HG02759 (cell line): ENCODE measurements at regions not wholly inside any gene's neighbourhood (a gene's known extent, or its start where the extent isn't known, plus 50 kb on each side); places are given as distances from the start of the nearest gene placed in this dataset.
A peak's percentile ranks its signal among the peaks of the same experiment; 100 is the strongest.

Experiments
- ATAC-seq: cut with Tn5 transposase; IDR thresholded peaks from one replicate; pipeline ENCODE4 v1.9.1; 2021; ENCODE audit warnings: mild to moderate bottlenecking, moderate library complexity; ENCODE audit not compliant: unreplicated experiment

- no peak for ATAC-seq
Measured at GRCh38 chr2:103103678-103104077, 341.8 kb downstream of the TMEM182 start.

DNA sequence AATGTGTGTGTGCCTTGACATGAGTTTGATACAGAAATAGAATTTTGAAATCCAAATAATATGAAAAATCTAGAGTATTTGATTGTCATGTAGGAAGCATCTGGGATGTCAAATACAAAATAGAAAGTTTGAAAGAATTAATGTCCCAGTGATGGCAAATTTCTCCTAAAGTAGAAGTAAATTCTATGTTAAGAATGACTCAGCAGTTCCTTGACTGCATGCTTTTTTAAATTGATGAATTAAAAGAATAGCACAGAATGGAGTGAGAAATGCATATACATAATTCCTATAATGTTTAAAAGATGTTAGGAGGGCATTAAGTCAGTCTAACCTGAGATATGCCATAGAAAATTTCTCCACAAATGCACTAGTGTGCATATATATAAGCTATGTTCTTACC, 357.5 kb downstream of the TMEM182 start:
- ATAC-seq, result no peak

DNA sequence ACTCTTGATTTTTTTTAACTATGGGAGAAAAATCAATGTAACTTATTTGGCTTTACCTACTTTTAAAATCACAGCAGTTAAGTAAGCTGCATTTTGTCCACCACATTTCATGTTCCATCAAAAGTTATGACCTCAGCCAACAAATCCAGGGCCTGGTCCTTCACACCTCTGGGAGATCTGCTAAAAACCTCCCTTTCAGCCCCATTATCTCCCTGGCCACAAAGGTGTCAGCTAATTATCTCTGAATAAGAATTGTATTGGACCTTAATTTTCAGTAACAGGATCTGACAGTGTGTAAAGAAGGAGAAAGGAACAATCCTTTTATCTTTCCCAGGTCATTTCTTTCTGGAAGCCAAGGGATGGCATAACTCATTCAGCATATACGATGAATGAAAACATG, 359.3 kb downstream of the TMEM182 start:
- ATAC-seq, result no peak

- no peak for ATAC-seq
Measured at GRCh38 chr2:103123516-103123915, 361.7 kb downstream of the TMEM182 start.

DNA sequence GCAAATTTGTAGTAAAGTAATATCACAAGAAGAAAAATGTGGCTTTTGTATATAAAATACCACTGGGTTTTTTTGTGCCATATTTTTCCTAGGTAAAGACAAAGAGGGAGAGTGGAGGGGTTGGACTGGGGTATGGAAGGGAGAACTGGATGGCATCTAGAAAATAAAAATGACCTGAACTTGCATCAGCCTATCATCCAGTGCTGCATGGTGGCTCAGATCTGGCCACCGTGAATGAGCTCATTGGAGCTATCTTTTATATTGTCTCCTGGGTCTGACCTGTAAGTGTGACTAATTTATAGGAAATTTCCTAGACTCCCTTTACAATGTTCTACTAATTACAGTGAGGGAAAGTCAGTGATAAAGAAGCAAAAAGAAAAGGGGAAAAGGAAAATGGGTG, 369.0 kb downstream of the TMEM182 start:
- ATAC-seq, result no peak

GRCh38 chr2:103132536-103133217, 370.8 kb downstream of the TMEM182 start:
- ATAC-seq, result peak; percentile 78

GRCh38 chr2:103135679-103136078, 373.8 kb downstream of the TMEM182 start:
- ATAC-seq, result no peak

DNA sequence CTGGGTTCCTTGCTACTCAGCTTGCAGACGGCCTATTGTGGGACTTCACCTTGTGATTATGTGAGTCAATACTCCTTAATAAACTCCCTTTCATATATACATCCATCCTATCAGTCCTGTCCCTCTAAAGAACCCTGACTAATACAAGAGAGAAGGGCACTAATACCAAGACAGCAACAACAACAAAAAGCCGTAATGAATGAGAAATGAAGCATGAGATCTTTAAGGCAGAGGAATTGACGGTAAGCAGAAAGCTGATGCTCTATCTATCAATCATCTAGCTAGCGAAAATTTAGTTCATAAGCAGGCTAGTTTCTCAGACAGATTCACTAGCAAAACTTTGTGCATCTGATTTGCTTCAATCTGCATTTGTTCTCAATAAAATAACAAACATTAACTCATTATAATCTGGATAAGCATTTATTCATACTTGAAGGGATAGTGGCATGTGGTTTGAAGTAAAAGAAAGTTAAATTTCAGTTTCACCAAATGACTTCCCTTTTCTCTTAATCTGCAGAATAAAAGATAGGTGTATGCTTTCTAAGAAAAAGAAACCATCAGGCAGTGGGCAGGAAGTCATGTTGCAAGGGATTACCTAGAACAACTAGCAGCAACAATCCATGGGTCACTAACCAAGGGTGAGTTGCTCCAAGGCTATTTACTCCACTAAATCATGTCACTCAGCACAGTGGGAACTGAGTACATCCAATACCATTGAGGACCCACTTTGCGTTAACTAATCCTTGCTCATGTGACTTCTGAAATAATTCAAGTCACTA, 376.5 kb downstream of the TMEM182 start:
- ATAC-seq, result no peak

- ATAC-seq, result no peak
Measured at GRCh38 chr2:103139628-103140268, 377.9 kb downstream of the TMEM182 start.

- ATAC-seq, result no peak
Measured at GRCh38 chr2:103144837-103145236, 383.0 kb downstream of the TMEM182 start.

DNA sequence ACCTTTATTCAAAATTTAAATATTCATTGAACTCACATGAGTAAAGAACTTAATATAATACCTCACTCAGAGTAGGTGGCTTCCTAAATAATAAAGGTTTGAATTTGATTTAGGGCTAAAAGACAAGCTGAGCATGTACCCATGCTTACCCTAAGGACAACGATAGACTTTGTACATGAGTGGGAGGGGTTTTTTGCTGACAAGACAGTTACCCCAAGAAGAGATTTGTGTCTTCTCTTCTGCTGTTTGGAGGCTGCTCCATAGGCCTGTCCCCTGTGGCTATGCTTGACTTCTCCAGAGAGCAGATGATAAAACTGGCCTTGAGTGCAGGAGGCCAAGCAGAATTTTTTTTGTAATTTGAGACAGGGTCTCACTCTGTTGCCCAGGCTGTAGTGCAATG, 383.9 kb downstream of the TMEM182 start:
- no peak for ATAC-seq

DNA sequence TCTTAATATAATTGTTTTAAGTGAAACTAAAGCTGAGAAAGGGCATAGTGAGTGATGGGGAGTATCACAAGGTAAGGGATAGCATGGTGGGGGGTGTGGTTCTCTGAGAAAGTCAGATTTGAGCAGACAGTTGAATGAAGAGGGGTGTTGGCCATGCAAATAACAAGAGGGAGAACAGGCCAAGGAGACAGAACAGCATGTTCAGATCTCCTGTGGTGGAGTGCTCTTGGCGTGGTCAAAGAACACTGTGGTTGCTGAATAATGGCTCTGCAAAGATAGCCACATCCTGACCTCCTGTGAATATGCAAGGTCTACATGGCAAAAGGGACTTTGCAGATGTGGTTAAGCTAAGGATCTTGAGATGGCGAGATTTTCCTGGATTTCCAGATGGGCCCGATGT, 389.2 kb downstream of the TMEM182 start:
- no peak for ATAC-seq

DNA sequence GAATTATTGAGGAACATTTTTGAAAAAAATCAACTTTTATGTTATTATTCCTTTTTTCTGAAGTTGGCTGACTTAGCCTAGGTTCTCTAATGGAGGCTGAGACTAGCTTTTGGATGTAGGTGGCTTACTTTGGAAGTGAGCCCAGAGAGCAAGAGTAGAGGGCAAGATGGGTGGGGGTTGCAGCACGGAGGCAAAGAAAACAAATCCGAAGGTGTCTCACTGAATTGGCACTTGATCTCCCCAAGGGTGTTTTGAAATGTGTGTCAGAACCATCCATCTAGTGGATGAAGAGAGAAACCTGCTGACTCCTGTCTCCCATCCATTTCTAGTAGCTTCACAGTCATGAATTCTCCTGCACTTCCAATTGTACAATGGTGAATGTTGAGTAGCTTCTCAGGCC, 390.7 kb downstream of the TMEM182 start:
- ATAC-seq, result no peak

DNA sequence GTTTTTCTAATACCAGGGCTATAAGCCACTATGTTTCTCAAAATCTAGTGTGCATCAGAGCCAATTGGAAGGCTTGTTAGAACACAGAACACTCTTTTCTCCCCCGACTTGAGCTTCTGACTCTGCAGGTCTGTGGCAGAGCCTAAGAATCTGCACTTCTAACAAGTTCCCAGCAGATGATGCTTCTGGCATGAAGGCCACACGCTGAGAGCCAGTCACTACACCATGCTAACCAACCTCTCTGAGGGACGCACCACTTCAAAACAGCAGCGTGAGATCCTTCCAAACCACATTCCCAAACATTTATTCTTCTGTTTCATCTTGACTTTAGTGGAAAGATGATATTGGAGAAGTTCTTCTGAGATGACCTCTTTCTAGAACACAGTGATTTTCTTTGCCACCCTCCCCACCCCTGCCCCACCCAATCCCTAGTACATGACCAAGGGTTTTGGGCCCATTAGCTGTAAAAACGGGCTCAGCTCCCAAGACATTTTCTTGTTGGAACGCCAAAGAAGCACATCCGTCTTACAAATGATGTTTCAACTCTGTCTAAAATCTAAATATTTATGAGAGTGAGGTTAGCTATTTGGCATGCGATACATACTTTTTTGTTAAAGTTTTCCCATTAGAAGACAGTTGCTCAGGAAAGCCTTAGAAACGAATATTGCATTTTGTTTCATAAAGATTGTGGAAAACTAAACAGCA, 391.9 kb downstream of the TMEM182 start:
- no peak for ATAC-seq

DNA sequence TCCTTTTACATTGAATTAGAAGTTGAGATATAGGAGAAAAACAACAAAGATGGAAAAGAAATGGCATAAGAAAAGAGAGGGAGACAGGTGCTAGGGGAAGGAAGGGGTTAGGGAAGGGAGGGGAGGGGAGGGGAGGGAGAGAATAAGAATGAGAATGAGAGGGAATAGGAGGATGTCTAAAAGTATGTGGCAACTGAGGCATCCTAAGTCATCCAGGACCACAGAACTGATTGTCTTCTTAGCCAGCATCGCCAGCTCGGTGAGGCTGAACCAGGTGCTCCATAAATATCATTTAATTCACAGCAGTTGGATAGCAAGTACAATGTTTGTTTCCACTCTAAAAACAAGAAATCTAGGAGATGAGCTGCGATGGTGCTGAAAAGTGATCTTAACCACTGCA, 393.5 kb downstream of the TMEM182 start:
- no peak for ATAC-seq

GRCh38 chr2:103159018-103159417, 397.2 kb downstream of the TMEM182 start:
- no peak for ATAC-seq

DNA sequence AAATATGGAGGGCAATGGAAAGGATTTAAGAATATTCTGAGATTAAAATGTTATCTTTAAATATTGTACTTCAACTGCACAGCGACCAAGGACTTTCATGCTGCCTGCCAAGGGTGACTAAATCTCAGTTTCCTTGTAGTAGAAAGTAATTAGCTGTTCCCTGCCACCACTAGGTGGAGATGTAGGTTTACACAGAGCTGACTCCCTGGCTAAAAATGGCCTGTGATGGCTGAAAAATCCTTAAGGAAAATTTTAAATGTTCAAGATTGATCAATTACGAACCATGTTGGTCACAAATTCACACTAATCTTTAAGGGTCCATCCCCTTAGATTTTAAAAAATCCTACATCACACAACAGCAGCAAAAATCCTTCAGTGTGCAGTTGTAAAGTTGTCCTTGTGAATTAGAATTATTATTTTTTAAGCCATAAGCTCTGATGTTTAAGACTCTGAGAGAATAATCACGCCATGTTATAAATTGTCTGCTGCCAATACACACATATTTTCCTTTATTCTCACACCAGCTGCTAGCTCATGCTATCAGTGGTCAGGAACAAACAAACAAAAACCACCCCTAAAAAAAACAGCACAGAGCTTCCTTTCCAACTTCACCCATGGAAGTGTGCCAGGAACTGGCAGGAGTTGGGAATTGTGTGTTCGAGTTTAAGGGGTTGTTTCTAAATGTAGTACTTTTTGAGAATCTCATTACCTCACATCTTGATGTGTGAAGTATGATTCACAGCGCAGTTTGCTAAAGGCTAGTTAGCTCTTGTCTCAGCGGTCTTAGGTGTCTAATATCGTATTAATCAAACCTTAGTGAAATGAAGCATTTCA, 399.8 kb downstream of the TMEM182 start:
- ATAC-seq, result peak; percentile 70

- no peak for ATAC-seq
Measured at GRCh38 chr2:103164748-103165147, 402.9 kb downstream of the TMEM182 start.

GRCh38 chr2:103165836-103166235, 404.0 kb downstream of the TMEM182 start:
- no peak for ATAC-seq

- ATAC-seq, result no peak
Measured at GRCh38 chr2:103166456-103167324, 404.9 kb downstream of the TMEM182 start.
